Skeletal muscle cell (primary cell): ENCODE measurements at regions not wholly inside any gene's neighbourhood (a gene's known extent, or its start where the extent isn't known, plus 50 kb on each side); places are given as distances from the start of the nearest gene placed in this dataset.
"Not testable (repeated sequence)": the region's sequence is repeated elsewhere in the genome, so short reads cannot be mapped to it uniquely, and the experiment has no call there.

Experiments
- DNase-seq: peaks from one replicate; pipeline ENCODE4 v3.0.0-alpha.2; 2010; ENCODE audit warnings: low read depth
- H3K4me3 ChIP-seq: 2 replicates; pipeline ENCODE4 v1.5.1; 2011; ENCODE audit warnings: low read depth, mild to moderate bottlenecking, control low read depth, low read length, moderate library complexity

DNA sequence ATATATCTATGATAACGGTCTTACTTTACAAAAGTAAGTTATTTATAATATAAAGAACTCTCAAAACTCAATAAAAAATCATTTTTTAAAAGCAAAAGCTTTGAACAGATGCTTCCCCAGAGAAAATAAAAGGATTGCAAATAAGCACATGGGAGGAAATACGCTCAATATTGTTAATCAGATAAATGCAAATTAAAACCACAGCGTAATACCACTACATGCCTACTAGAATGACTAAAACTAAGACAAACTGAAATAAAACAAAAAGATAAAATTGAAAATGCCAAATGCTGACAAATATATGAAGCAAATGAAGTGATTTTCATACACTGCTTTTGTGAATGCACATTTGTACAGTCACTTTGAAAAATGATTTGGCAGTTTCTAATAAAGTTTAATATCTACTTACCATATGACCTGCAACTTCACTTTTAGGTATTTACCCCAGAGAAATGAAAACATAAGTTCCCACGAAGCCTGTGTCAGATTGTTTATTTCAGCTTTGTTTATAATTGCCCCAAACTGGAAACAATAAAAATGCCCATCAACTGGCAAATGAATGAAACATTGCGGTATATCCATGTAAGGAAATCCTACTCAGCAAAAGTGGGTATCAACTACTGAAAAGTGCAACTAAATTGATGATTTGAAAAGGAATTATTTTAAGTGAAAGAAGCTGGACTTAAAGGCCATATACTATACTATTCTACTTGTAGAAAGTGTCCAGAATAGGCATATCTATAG lies 1072.4 kb downstream of the TMTC2 start:
- H3K4me3 ChIP-seq = no peak overlapping the region
- no peak for DNase-seq

DNA sequence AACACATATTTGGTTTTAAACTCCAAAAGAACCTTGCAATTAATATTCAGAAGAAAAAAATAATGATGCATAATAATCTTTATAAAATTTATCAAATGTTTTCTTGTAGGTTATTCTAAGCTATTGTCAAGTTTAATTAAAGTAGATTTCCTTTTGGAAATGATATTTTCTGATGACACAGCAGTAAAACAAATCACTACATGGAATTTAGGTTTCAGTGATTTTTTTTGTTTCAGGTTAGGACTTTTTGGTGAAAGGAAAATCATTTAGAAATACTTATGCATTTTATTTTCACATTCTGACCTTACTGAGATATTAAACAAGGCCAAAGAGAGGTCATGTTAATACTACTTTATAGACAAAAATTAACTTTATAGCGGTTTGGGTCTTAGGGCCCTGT lies 1067.2 kb downstream of the TMTC2 start:
- no peak overlapping the region for H3K4me3 ChIP-seq
- DNase-seq = no peak

DNA sequence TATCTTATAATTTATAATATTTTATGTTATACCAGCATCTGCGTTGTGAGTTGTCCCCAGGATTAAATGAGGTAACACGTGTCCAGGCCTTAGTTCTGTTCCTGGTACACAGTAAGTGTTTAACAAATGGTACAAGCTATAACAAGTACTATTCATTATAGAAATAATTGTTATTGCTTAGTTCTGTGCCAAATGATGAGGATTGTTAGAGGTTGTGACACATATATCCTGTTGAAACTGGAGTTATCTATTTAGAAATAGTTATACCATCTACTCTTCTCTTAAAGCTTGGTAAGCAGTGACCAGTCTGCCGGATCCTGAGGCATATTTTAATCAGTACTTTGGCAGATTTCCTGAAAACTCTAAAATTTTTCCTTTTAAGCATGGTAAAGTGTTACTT lies 1066.5 kb downstream of the TMTC2 start:
- DNase-seq = no peak
- no peak overlapping the region for H3K4me3 ChIP-seq

DNA sequence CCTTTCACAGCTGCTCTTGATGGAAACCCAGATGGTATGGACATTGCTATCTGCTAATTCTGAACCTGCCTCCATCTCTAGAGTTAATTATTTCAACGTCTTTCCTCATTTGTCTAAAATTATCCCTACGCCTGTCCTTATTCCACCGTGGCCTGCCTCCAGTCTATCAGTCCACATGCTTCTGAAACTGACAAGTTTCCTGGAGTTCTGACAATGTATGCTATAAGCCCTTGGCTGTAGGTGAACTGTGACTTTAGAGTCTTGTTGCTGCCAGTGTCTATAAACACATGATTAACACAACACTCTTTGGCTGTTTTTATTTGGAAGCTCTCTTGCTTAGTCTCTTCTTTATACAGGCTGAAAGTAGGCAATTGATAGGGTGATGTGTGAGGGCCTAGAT lies 1052.9 kb downstream of the TMTC2 start:
- DNase-seq = no peak
- no peak overlapping the region for H3K4me3 ChIP-seq

DNA sequence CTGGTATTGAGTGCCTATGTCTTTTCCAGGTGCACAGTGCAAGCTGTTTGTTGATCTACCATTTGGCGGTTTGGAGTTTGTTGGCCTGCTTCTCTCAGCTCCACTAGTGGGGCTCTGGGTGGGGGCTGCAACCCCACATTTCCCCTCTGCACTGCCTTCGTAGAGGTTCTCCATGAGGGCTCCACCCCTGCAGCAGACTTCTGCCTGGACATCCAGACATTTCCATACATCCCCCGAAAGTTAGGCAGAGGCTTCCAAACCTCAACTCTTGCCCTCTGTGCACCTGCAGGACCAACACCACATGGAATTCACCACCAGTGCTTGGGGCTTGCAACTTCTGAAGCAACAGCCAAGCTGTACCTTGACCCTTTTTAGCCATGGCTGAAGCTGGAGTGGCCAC lies 1024.1 kb downstream of the TMTC2 start:
- no peak for DNase-seq
- H3K4me3 ChIP-seq = no peak overlapping the region

DNA sequence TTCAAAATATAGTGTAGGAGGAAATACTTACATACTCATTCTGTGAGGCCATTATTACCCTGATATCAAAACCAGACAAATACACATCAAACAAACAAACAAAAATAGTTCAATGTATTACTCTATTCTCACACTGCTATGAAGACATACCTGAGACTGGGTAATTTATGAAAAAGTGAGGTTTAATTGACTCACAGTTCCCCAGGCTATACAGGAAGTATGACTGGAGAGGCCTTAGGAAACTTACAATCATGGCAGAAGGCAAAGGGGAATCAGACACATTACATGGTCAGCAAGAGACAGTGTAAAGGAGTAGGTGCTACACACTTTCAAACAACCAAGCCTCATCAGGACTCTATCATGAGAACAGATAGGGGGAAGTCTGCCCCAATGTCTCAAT lies 1023.2 kb downstream of the TMTC2 start:
- DNase-seq = no peak
- no peak overlapping the region for H3K4me3 ChIP-seq

DNA sequence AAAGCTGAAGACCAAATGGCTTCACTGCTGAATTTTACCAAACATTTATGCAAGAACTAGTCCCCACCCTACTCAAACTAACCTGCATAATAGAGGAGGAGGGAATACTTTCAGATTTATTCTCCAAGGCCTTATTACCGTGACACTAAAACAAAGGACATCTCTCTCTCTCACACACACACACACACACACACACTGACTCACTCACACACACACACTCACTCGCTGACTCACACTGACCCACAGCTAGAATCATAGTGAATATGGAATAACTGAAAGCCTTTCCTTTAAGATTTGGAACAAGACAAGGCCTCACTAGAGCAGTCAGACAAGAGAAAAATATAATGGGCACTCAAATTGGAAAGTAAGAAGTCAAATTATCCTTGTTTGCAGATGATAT lies 1014.1 kb downstream of the TMTC2 start:
- H3K4me3 ChIP-seq = no peak overlapping the region
- DNase-seq = peak; percentile 17

DNA sequence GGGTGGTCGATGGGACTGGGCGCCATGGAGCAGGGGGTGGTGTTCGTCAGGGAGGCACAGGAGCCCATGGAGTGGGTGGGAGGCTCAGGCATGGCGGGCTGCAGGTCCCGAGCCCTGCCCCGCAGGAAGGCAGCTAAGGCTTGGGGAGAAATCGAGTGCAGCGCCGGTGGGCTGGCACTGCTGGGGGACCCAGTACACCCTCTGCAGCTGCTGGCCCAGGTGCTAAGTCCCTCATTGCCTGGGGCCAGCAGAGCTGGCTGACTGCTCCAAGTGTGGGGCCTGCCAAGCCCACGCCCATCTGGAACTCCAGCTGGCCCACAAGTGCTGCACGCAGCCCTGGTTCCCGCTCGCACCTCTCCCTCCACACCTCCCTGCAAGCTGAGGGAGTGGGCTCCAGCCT lies 1009.6 kb downstream of the TMTC2 start:
- H3K4me3 ChIP-seq, DNase-seq: not testable (repeated sequence)

DNA sequence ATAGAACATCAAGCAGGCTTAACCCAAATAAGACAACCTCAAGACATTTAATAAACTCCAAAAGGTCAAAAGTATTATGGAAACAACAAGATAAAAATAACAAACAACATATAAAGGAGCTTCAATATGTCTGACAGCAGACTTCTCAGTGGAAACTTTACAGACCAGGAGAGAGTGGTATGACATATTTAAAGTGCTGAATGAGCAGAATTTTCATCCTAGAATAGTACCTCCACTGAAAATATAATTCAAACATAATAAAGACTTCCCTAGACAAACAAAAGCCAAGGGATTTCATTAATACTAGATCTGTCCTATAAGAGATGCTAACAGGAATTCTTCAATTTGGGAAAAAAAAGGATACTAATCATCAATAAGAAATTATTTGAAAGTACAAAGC lies 1005.0 kb downstream of the TMTC2 start:
- no peak overlapping the region for H3K4me3 ChIP-seq
- DNase-seq = no peak

DNA sequence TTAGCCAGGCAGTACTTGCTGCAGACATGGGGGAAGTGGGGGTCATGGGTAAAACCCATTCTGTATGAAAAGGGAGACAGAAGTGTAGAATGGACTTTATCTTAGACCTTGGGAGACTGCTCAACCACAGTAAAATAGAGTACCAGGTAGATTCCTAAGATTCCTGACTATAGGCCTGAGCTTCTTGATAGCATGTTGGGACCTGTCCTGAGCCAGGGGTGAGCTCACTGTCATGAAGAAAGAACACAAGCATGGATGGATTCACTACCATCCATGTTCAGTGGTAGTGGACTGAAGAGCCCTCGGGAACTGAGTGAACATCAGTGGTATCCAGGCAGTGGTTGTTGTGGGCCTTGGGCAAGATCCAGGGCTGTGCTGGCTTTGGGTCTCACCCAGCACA lies 1003.8 kb downstream of the TMTC2 start:
- H3K4me3 ChIP-seq = no peak overlapping the region
- no peak for DNase-seq

DNA sequence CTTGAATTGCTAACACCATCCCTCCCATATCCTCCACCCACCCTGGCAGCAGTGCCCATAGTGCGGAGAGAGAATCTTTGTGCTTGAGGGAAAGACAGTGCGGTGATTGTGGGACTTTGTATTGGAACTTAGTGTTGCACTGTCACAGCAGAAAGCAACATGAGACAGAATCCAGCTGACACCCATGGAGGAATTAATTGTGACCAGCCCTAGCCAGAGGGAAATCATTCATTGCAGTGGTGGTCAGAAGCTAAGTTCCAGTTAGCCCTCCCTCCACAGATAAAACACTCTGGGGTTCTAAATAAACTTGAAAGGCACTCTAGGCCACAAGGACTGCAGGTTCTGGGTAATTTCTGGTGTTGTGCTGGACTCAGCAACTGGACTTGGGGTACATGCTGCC lies 1002.6 kb downstream of the TMTC2 start:
- no peak overlapping the region for H3K4me3 ChIP-seq
- no peak for DNase-seq

DNA sequence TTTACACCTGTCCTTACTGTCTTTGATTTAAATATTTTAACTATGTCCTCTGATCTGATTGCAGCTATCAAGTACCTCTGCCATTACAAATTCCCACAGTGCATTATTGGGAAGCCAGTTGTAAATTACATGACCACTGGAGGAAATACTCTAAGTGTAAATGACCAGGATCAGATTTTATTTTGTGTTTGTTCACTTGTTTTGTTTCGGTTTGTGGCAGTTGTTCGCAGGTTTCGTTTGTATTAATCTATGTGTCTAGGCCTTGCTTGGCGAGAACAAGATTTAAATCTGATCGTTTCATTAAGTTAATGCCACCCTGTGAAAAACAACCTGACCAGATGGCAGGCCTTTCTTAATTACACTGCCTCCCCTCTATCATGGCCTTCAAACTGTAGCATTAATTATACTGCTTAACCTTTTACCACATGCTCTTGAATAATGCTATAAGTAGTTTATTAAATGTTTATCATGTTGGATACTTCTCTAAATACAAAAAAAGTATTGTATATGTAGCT lies 990.1 kb downstream of the TMTC2 start:
- H3K4me3 ChIP-seq = no peak overlapping the region
- DNase-seq = no peak

DNA sequence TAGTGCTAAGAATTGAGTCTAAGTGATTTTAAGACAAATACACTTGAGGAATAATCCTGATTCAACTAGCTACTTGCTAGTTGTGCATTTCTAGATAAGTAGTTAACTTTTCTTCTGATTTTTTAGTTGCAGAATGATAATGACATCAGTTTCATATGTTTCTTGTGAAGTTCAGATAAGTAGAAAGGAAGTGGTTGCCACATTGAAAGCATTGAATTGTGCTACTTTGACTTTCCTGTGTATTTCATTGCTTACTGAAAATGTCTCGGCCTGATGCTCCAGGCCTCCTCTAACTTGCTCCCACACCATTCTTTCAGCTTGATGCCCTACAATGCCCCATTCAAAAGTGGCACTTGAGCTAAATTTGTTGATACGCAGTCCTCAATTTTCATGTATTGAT lies 980.0 kb downstream of the TMTC2 start:
- DNase-seq = no peak
- H3K4me3 ChIP-seq = no peak overlapping the region

DNA sequence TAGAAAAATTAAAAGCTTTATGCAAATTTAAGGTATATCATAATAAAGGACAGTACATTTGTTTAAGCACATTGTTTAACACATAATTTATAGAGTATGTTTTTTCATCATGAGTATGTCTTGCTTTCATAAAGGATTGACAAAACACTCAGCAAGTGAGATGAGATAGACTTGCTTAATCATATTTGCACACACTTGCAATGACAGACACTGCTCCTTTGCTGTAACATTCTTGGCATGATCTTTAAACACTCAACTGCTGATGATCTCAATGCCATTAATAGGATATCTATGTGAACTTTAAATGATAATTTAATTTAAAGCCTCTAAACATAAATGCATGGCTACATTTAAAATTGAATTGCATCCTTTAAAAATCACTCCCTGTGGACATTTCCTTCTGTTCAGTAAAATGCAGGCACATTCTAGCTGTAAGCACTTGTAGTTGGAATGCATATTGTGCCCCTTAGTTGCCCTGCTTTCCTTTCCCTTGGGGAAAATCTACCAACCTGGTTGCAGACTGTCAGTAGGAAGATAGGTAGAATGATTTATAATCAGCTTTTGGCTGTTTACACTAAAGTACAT lies 979.0 kb downstream of the TMTC2 start:
- DNase-seq = no peak
- no peak overlapping the region for H3K4me3 ChIP-seq

DNA sequence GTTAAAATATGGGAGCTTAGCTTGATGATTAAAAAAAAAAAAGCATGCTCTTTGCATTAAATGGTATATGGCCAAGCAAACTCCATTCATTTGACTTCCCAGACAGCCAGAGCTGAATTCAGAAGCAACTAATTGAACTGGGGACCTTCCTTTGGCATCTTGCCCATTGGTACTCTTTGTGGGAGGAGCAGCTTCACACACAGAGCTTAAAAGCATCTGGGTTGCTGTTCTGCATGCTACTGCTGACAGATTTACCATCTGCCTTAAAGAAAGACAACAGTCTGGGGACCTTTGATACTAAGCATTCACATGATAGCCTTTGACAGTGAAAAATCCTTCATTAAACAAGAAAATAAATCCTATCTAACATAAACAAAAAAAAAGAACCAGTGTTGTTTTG lies 977.9 kb downstream of the TMTC2 start:
- DNase-seq = no peak
- H3K4me3 ChIP-seq = no peak overlapping the region

DNA sequence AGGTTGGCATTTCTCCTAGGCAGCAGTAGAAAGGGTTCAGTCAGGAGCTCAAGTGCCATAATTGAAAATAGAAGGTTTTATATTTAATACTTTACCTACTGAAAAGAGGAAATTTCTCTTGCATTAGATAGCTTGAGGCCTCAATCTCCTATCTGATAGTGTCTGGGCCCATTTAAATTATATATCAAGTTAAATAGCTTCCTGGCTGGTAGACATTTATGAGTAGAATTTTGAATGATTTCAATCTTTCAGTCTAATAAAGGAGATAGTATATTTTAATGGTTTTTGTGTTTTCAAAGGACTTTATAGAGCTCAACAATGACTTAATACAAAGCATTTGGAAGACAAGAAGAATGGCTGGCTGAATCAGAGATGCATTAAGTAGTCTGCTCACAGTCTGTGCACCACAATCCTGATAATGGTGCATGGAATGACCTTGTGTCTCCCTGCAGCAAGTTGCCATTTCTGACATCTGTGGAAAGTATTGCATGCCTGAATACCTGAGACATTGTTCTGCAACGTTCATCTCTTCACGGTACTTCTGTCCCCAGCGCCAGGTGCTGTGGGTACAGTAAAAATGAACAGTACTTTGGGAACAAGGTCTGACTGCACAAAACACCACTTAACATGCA lies 974.1 kb downstream of the TMTC2 start:
- DNase-seq = no peak
- no peak overlapping the region for H3K4me3 ChIP-seq

DNA sequence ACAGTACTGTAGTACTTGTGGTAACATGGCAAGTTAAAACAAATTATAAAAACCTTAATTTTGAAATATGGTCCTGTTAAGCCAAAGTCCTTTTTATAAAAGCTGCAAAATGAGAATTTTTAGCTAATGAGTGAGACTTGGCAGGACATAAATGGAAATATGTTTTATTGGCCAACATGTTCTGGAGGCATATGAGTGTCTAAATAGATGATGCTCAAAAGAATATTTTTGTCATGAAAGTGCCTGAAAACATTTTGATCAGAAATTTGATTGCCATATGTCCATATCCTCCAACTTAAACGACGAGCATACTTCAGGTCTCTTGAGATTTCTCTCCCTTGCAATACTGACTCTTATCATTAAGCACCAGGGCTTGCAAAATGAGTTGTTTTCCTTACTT lies 972.6 kb downstream of the TMTC2 start:
- no peak overlapping the region for H3K4me3 ChIP-seq
- no peak for DNase-seq

DNA sequence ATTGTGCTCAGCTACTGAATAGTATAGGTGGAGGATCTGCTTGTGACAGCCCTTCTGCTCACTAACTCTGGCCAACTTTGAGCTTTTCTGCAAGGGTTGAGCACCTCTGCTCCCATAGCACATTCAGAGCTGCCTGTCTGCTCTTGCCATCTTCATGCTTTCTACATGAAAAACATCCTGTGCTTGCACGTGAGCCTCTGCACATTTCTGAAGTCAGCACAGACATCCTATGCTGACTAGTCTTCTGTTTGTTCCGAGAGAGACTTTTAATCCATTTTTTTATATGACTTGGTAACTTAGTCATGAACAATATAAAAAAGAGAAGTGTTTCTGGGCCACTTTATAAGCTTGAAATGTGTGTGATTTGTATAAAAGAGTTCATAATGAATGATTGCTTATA lies 969.3 kb downstream of the TMTC2 start:
- no peak overlapping the region for H3K4me3 ChIP-seq
- no peak for DNase-seq

DNA sequence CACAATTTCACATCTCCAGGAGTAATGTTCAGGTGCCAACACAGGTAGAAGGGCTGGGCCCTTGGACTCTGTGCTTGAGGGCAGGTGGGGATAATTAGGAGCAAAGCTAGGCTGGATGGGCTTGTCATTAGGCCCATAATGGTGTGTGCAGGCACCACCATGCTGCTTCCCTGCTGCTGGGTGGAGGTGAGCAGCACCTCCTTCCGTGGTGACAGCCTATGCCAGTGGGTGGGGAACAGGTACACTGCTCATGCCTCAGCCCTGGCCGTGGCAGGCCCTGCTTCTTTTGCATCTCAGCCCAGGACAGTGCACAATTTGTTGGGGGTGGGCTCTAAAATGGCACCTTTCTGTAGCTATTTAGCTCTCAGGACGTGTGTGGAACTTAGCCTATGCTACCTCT lies 955.5 kb downstream of the TMTC2 start:
- no peak overlapping the region for H3K4me3 ChIP-seq
- no peak for DNase-seq

DNA sequence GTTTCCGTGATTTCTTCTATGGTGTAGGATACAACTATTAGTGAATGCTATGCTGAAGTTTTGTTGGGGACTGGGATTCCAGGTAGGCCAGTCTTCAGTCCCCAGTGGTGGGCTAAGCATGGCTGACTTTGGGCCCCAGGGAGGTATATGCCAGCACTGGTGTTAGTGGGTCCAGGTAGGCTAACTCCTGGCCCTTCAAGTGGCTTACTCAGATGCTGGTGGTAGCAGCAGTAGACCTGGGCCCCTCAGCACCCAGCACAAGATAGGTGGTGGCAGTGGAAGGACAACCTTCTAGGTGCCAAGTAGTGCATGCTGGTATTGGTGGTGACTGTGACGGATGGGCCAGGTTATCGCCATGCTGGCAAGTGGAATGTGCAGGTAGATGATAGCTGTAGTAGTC lies 955.1 kb downstream of the TMTC2 start:
- DNase-seq = no peak

DNA sequence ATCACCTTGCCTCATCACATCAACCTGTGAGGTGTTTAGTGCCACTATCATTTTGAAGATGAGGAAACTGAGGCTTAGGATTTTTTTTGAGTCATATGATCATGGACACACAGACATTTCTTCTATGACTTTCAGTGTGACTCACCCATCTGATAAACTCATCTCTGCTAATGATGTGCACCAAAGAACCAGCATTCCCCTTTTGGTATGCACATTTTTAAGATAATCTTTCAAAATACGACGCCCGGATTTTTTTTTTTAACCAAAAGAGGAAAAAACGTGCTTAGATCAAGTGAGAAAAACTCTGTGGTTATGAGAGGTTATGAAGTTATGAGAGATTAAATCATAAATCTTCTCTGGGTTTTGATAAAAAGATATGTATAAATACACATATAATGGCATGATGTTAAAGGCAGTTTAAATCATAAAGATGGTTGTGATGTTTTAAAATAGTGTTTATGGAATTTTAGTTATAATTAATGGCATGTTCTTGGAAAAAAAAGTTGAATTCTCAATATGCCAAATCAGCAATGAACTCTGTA lies 948.1 kb downstream of the TMTC2 start:
- DNase-seq = no peak
- no peak overlapping the region for H3K4me3 ChIP-seq

More for the DNA sequence above, 955.1 kb downstream of the TMTC2 start:
- H3K4me3 ChIP-seq = no peak overlapping the region
